ENCODE measurements at regions not wholly inside any gene's neighbourhood (a gene's known extent, or its start where the extent isn't known, plus 50 kb on each side); places are given as distances from the start of the nearest gene placed in this dataset.

DNA sequence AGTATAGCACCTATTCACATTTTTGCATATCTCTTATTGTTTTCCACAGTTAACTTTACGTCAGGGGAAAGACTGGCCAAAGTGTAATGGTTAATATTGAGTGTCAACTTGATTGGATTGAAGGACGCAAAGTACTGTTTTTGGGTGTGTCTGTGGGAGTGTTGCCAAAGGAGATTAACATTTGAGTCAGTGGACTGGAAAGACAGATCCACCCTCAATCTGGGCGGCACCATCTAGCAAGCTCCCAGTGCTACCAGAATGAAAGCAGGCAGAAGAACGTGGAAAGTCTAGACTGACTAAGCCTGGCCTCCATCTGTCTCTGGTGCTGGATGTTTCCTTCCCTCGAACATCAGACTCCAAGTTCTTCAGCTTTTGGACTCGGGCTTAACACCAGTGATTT, 1900.7 kb upstream of the RAG2 start:
- H3K36me3 Mint-ChIP-seq, result no peaks in the 10 kb centered on the region
- no peak overlapping the region for H3K27ac ChIP-seq (ENCODE audit: low read depth, low read length)
- H3K27ac Mint-ChIP-seq, result no peak overlapping the region
- H3K4me3 ChIP-seq (ENCODE audit: low read length in 2 of 2), result no peak overlapping the region
- H3K27me3 ChIP-seq (ENCODE audit: insufficient read depth, low read length), result no peaks in the 10 kb centered on the region
- H3K9me3 ChIP-seq (ENCODE audit: control insufficient read depth in 1 of 2, low read length in 2 of 2), result no peaks in the 10 kb centered on the region
- no peak overlapping the region for H3K4me3 Mint-ChIP-seq
- no peaks in the 10 kb centered on the region for H3K27me3 Mint-ChIP-seq
- intact Hi-C loops (cut with micrococcal nuclease), result no loop called here
- CTCF ChIA-PET (ENCODE audit: partially characterized antibody), result no interaction called here
- no peaks in the 10 kb centered on the region for H3K4me1 Mint-ChIP-seq
- peak in 1 of 5 donors; percentile 7 for DNase-seq
- no peaks in the 10 kb centered on the region for H3K36me3 ChIP-seq (ENCODE audit: insufficient read depth, low read length)
- POLR2A ChIA-PET (ENCODE audit: partially characterized antibody), result no interaction called here
- H3K4me1 ChIP-seq (ENCODE audit: insufficient read depth, low read length), result no peaks in the 10 kb centered on the region
- peaks cover 0 to 15% (median 6%) of the 10 kb centered on the region in 8 donors for H3K9me3 Mint-ChIP-seq

DNA sequence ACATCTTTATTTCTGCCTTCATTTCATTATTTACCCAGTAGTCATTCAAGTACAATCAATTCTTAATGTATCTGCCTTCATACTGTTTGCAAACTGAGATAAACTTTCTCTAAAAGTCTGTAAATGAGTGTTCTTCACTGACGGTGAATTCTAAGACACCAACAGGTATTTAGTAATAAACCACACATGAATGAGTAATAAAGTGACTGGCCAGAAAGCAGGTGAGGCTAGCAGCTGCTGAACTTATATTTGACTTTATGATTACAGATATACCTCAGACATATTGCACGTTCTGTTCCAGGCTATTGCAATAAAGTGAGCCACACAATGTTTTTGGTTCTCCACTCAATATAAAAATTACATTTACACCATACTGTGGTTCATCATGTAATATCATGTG, 1894.0 kb upstream of the RAG2 start:
- H3K27ac ChIP-seq (ENCODE audit: low read depth, low read length), result no peak overlapping the region
- no peak overlapping the region for H3K4me3 ChIP-seq (ENCODE audit: low read length in 2 of 2)
- H3K27me3 ChIP-seq (ENCODE audit: insufficient read depth, low read length), result no peaks in the 10 kb centered on the region
- intact Hi-C loops (cut with micrococcal nuclease), result no loop called here
- Mint-ChIP-seq H3K36me3 (no peaks in the 10 kb centered on the region), H3K4me3 (no peak overlapping the region), H3K9me3 (peaks cover 2 to 36% (median 14%) of the 10 kb centered on the region in 8 donors), H3K27ac (no peak overlapping the region), H3K27me3 (no peaks in the 10 kb centered on the region), H3K4me1 (no peaks in the 10 kb centered on the region)
- no peaks in the 10 kb centered on the region for H3K4me1 ChIP-seq (ENCODE audit: insufficient read depth, low read length)
- H3K36me3 ChIP-seq (ENCODE audit: insufficient read depth, low read length), result no peaks in the 10 kb centered on the region
- H3K9me3 ChIP-seq (ENCODE audit: control insufficient read depth in 1 of 2, low read length in 2 of 2), result no peaks in the 10 kb centered on the region
- ChIA-PET CTCF (ENCODE audit: partially characterized antibody) (no interaction called here), POLR2A (ENCODE audit: partially characterized antibody) (no interaction called here)
- DNase-seq, result no peak

DNA sequence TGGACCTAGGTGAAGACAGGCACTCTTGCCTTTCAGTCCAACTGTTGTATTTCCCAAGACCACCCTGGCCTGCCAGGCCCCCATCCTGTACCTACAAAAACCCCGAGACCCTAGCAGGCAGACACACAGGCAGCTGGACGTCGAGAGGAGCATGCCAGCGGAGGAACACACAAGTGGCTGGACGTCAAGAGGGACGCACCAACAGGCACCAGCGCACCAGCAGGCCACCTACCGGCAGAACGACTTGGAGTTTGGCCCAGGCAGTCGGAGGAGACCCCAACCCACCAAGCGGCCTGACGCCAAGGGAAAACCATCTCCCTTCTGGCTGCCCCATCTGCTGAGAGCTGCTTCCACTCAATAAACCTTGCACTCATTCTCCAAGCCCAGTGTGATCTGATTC, 1883.4 kb upstream of the RAG2 start:
- no peaks in the 10 kb centered on the region for H3K27me3 ChIP-seq (ENCODE audit: insufficient read depth, low read length)
- H3K27me3 Mint-ChIP-seq, result no peaks in the 10 kb centered on the region
- H3K4me3 Mint-ChIP-seq, result no peak overlapping the region
- H3K27ac Mint-ChIP-seq, result no peak overlapping the region
- no peaks in the 10 kb centered on the region for H3K4me1 ChIP-seq (ENCODE audit: insufficient read depth, low read length)
- POLR2A ChIA-PET (ENCODE audit: partially characterized antibody), result no interaction called here
- no peaks in the 10 kb centered on the region for H3K9me3 ChIP-seq (ENCODE audit: control insufficient read depth in 1 of 2, low read length in 2 of 2)
- no peaks in the 10 kb centered on the region for H3K36me3 ChIP-seq (ENCODE audit: insufficient read depth, low read length)
- no peaks in the 10 kb centered on the region for H3K4me1 Mint-ChIP-seq
- no peaks in the 10 kb centered on the region for H3K36me3 Mint-ChIP-seq
- CTCF ChIA-PET (ENCODE audit: partially characterized antibody), result no interaction called here
- no peak overlapping the region for H3K27ac ChIP-seq (ENCODE audit: low read depth, low read length)
- intact Hi-C loops (cut with micrococcal nuclease), result no loop called here
- no peak overlapping the region for H3K4me3 ChIP-seq (ENCODE audit: low read length in 2 of 2)
- H3K9me3 Mint-ChIP-seq, result peaks cover 0 to 17% (median 5%) of the 10 kb centered on the region in 8 donors
- DNase-seq, result no peak

DNA sequence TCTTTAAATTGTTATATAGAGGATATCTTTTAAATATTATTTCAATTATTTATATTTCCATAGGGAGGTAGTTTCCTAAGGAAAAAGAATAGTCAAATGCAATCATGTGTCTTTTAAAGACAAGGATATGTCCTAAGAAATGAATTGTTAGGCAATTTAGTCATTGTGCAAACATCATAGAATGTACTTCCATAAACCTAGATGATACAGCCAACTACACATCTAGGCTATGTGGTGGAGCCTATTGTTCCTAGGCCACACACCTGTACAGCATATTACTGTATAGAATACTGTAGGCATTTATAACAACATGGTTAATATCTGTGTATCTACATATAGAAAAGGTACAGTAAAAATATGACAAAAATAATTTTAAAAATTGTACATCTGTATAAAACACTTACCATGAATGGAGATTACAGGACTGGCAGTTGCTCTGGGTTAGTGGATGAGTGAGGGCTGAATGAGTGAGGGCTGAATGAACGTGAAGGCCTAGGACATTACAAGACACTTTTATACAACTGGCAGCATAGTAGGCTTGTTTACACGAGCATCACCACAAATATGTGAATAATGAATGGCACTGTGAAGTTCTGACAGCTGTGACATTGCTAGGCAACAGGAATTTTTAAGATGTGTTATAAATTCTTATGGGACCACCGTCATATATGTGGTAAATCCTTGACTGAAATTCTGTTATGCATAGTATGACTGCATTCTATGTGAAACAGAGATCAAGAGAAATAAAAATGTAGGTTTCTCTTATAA, 1879.0 kb upstream of the RAG2 start:
- Histone ChIP-seq H3K27ac (ENCODE audit: low read depth, low read length) (no peak overlapping the region), H3K9me3 (ENCODE audit: control insufficient read depth in 1 of 2, low read length in 2 of 2) (no peaks in the 10 kb centered on the region), H3K4me1 (ENCODE audit: insufficient read depth, low read length) (no peaks in the 10 kb centered on the region), H3K36me3 (ENCODE audit: insufficient read depth, low read length) (no peaks in the 10 kb centered on the region), H3K4me3 (ENCODE audit: low read length in 2 of 2) (no peak overlapping the region), H3K27me3 (ENCODE audit: insufficient read depth, low read length) (no peaks in the 10 kb centered on the region)
- no peak for DNase-seq
- H3K4me1 Mint-ChIP-seq, result no peaks in the 10 kb centered on the region
- H3K27ac Mint-ChIP-seq, result no peak overlapping the region
- intact Hi-C loops (cut with micrococcal nuclease), result no loop called here
- H3K4me3 Mint-ChIP-seq, result no peak overlapping the region
- POLR2A ChIA-PET (ENCODE audit: partially characterized antibody), result no interaction called here
- H3K27me3 Mint-ChIP-seq, result no peaks in the 10 kb centered on the region
- H3K36me3 Mint-ChIP-seq, result no peaks in the 10 kb centered on the region
- CTCF ChIA-PET (ENCODE audit: partially characterized antibody), result no interaction called here
- peaks cover 0 to 10% (median 5%) of the 10 kb centered on the region in 8 donors for H3K9me3 Mint-ChIP-seq

DNA sequence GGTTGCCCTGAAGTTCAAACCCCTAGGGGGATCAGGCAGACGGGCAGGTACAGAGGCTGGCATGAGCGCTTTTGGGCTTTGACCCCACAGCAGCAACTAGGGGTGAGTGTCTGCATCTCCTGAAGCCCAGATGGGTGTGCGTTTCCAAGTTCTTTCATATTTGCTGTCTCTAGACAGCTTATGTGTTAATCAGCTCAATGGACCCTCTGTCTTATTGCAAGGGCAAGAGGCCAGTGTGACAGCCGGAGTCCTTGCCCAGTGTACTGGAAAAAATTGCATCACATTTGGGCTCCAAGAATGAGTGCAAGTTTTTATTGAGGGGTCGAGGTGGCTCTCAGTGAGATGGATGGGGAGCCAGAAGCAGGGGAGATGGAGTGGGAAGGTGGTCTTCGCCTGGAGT, 1863.7 kb upstream of the RAG2 start:
- ChIA-PET CTCF (ENCODE audit: partially characterized antibody) (no interaction called here), POLR2A (ENCODE audit: partially characterized antibody) (no interaction called here)
- Mint-ChIP-seq H3K36me3 (no peaks in the 10 kb centered on the region), H3K27ac (no peak overlapping the region), H3K9me3 (peaks cover 0 to 16% (median 7%) of the 10 kb centered on the region in 8 donors), H3K4me3 (no peak overlapping the region), H3K27me3 (no peaks in the 10 kb centered on the region), H3K4me1 (no peaks in the 10 kb centered on the region)
- no peaks in the 10 kb centered on the region for H3K4me1 ChIP-seq (ENCODE audit: insufficient read depth, low read length)
- no peak for DNase-seq
- no peaks in the 10 kb centered on the region for H3K9me3 ChIP-seq (ENCODE audit: control insufficient read depth in 1 of 2, low read length in 2 of 2)
- intact Hi-C loops (cut with micrococcal nuclease), result no loop called here
- no peaks in the 10 kb centered on the region for H3K27me3 ChIP-seq (ENCODE audit: insufficient read depth, low read length)
- no peaks in the 10 kb centered on the region for H3K36me3 ChIP-seq (ENCODE audit: insufficient read depth, low read length)
- H3K4me3 ChIP-seq (ENCODE audit: low read length in 2 of 2), result no peak overlapping the region
- H3K27ac ChIP-seq (ENCODE audit: low read depth, low read length), result no peak overlapping the region

DNA sequence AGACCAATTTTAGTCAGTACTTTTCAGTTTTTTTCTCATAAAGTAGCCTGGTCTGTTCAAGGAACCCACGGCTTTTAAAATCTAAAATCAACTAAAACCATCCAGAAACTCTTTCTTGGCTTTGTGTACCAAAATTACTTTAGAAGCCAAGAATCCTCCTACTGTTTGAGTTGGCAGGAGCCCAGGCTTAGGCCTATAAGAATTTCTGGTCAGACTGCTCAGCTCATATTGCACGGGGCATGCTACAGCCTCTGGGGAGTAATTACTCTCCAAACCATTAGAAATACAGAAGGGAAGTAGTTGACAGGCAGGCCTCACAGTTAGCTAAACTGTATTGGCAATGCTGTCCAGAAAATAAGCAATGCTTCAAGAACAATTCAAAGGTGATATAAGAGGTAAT, 1862.9 kb upstream of the RAG2 start:
- POLR2A ChIA-PET (ENCODE audit: partially characterized antibody), result no interaction called here
- no peak for DNase-seq

DNA sequence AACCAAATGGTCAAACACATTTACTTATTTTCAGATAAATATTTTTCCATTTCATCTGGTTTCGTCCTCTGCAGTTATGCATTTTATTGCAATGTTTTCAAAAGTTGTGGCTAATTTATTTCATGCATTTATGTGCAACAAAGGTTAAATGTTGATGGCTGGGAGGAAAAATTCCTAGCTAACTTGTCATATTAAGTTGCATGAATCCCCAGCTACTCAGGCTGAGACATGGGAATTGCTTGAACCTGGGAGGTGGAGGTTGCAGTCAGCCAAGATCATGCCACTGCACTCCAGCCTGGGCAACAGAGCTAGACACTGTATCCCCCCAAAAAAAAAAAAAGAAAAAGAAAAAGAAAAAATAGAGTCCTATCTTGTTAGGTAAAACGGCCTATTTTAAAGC, 1862.4 kb upstream of the RAG2 start:
- Histone ChIP-seq H3K27me3 (ENCODE audit: insufficient read depth, low read length) (no peaks in the 10 kb centered on the region), H3K27ac (ENCODE audit: low read depth, low read length) (no peak overlapping the region), H3K4me3 (ENCODE audit: low read length in 2 of 2) (no peak overlapping the region), H3K4me1 (ENCODE audit: insufficient read depth, low read length) (no peaks in the 10 kb centered on the region), H3K9me3 (ENCODE audit: control insufficient read depth in 1 of 2, low read length in 2 of 2) (no peaks in the 10 kb centered on the region), H3K36me3 (ENCODE audit: insufficient read depth, low read length) (no peaks in the 10 kb centered on the region)
- no peaks in the 10 kb centered on the region for H3K27me3 Mint-ChIP-seq
- no peaks in the 10 kb centered on the region for H3K4me1 Mint-ChIP-seq
- ChIA-PET POLR2A (ENCODE audit: partially characterized antibody) (no interaction called here), CTCF (ENCODE audit: partially characterized antibody) (no interaction called here)
- intact Hi-C loops (cut with micrococcal nuclease), result no loop called here
- H3K4me3 Mint-ChIP-seq, result no peak overlapping the region
- no peak overlapping the region for H3K27ac Mint-ChIP-seq
- H3K36me3 Mint-ChIP-seq, result no peaks in the 10 kb centered on the region
- no peak for DNase-seq
- H3K9me3 Mint-ChIP-seq, result peaks cover 0 to 12% (median 4%) of the 10 kb centered on the region in 8 donors

More for the DNA sequence above, 1862.9 kb upstream of the RAG2 start:
- H3K4me3 Mint-ChIP-seq, result no peak overlapping the region
- intact Hi-C loops (cut with micrococcal nuclease), result no loop called here
- Histone ChIP-seq H3K9me3 (ENCODE audit: control insufficient read depth in 1 of 2, low read length in 2 of 2) (no peaks in the 10 kb centered on the region), H3K4me3 (ENCODE audit: low read length in 2 of 2) (no peak overlapping the region), H3K27me3 (ENCODE audit: insufficient read depth, low read length) (no peaks in the 10 kb centered on the region), H3K27ac (ENCODE audit: low read depth, low read length) (no peak overlapping the region), H3K4me1 (ENCODE audit: insufficient read depth, low read length) (no peaks in the 10 kb centered on the region), H3K36me3 (ENCODE audit: insufficient read depth, low read length) (no peaks in the 10 kb centered on the region)
- H3K36me3 Mint-ChIP-seq, result no peaks in the 10 kb centered on the region
- H3K27me3 Mint-ChIP-seq, result no peaks in the 10 kb centered on the region
- H3K9me3 Mint-ChIP-seq, result peaks cover 0 to 16% (median 6%) of the 10 kb centered on the region in 8 donors
- H3K27ac Mint-ChIP-seq, result no peak overlapping the region
- no peaks in the 10 kb centered on the region for H3K4me1 Mint-ChIP-seq
- CTCF ChIA-PET (ENCODE audit: partially characterized antibody), result no interaction called here

DNA sequence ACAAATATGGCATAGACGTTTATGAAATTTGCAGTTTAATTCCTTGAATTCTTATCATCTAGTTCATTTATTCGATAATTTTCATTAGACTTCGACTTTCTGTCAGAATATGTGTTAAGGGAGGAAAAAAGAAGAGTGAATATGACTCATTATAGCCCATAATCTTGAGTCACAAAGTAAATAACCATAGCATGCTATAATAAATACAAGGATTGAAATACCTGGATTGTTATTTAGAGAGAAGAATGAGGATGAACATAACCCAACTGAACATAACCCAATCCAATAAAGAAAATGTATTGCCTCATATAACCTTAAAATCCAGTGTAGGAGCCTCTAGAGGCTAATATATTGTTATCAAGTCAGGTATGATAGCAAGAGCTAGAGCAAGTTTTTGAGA, 1858.3 kb upstream of the RAG2 start:
- POLR2A ChIA-PET (ENCODE audit: partially characterized antibody), result no interaction called here

More for the DNA sequence above, 1858.3 kb upstream of the RAG2 start:
- no peak overlapping the region for H3K27ac ChIP-seq (ENCODE audit: low read depth, low read length)
- Mint-ChIP-seq H3K36me3 (no peaks in the 10 kb centered on the region), H3K27ac (no peak overlapping the region), H3K4me3 (no peak overlapping the region), H3K27me3 (no peaks in the 10 kb centered on the region), H3K4me1 (no peaks in the 10 kb centered on the region), H3K9me3 (peaks cover 0 to 14% (median 4%) of the 10 kb centered on the region in 8 donors)
- CTCF ChIA-PET (ENCODE audit: partially characterized antibody), result no interaction called here
- no peak overlapping the region for H3K4me3 ChIP-seq (ENCODE audit: low read length in 2 of 2)
- intact Hi-C loops (cut with micrococcal nuclease), result no loop called here
- no peaks in the 10 kb centered on the region for H3K36me3 ChIP-seq (ENCODE audit: insufficient read depth, low read length)
- H3K9me3 ChIP-seq (ENCODE audit: control insufficient read depth in 1 of 2, low read length in 2 of 2), result no peaks in the 10 kb centered on the region
- DNase-seq, result no peak
- H3K4me1 ChIP-seq (ENCODE audit: insufficient read depth, low read length), result no peaks in the 10 kb centered on the region
- H3K27me3 ChIP-seq (ENCODE audit: insufficient read depth, low read length), result no peaks in the 10 kb centered on the region

All from CD4-positive, alpha-beta memory T cell (primary cell).